ENCODE measurements at regions not wholly inside any gene's neighbourhood (a gene's known extent, or its start where the extent isn't known, plus 50 kb on each side); places are given as distances from the start of the nearest gene placed in this dataset.
A peak's percentile ranks its signal among the peaks of the same experiment; 100 is the strongest.

GRCh38 chr13:26482451-26483197 lies 74.9 kb upstream of the WASF3 start:
- peak; percentile 51 for DNase-seq (ENCODE audit: low read depth)
- peak; percentile 89 for TF ChIP-seq CTCF (IDR thresholded peaks at IDR 0.05; ENCODE audit: low read depth, low read length, missing control alignments)
- H3K4me3 ChIP-seq (ENCODE audit: low read depth, low read length): no peak overlapping the region

- no peak overlapping the region for H3K4me3 ChIP-seq (ENCODE audit: low read depth, low read length)
- TF ChIP-seq CTCF (IDR thresholded peaks at IDR 0.05; ENCODE audit: low read depth, low read length, missing control alignments): no peak
- no peak for DNase-seq (ENCODE audit: low read depth)
These were observed 73.9 kb upstream of the WASF3 start for GRCh38 chr13:26483546-26483945.

- TF ChIP-seq CTCF (IDR thresholded peaks at IDR 0.05; ENCODE audit: low read depth, low read length, missing control alignments): no peak
- no peak overlapping the region for H3K4me3 ChIP-seq (ENCODE audit: low read depth, low read length)
These were observed 73.3 kb upstream of the WASF3 start for GRCh38 chr13:26484196-26484595.

GRCh38 chr13:26485288-26485687 lies 72.2 kb upstream of the WASF3 start:
- H3K4me3 ChIP-seq (ENCODE audit: low read depth, low read length): no peak overlapping the region
- no peak for DNase-seq (ENCODE audit: low read depth)
- no peak for TF ChIP-seq CTCF (IDR thresholded peaks at IDR 0.05; ENCODE audit: low read depth, low read length, missing control alignments)

More at GRCh38 chr13:26484196-26484595, 73.3 kb upstream of the WASF3 start:
- no peak for DNase-seq (ENCODE audit: low read depth)

GRCh38 chr13:26485786-26486185 lies 71.7 kb upstream of the WASF3 start:
- TF ChIP-seq CTCF (IDR thresholded peaks at IDR 0.05; ENCODE audit: low read depth, low read length, missing control alignments): no peak
- DNase-seq (ENCODE audit: low read depth): no peak

GRCh38 chr13:26486550-26486949 lies 70.9 kb upstream of the WASF3 start:
- DNase-seq (ENCODE audit: low read depth): no peak
- no peak for TF ChIP-seq CTCF (IDR thresholded peaks at IDR 0.05; ENCODE audit: low read depth, low read length, missing control alignments)
- H3K4me3 ChIP-seq (ENCODE audit: low read depth, low read length): no peak overlapping the region

More at GRCh38 chr13:26485786-26486185, 71.7 kb upstream of the WASF3 start:
- no peak overlapping the region for H3K4me3 ChIP-seq (ENCODE audit: low read depth, low read length)

- H3K4me3 ChIP-seq (ENCODE audit: low read depth, low read length): no peak overlapping the region
- DNase-seq (ENCODE audit: low read depth): no peak
- no peak for TF ChIP-seq CTCF (IDR thresholded peaks at IDR 0.05; ENCODE audit: low read depth, low read length, missing control alignments)
These were observed 69.7 kb upstream of the WASF3 start for GRCh38 chr13:26487781-26488180.

Measured in GM12864 (cell line).